ENCODE measurements at regions not wholly inside any gene's neighbourhood (a gene's known extent, or its start where the extent isn't known, plus 50 kb on each side); places are given as distances from the start of the nearest gene placed in this dataset.
"Not testable (repeated sequence)": the region's sequence is repeated elsewhere in the genome, so short reads cannot be mapped to it uniquely, and the experiment has no call there.

DNA sequence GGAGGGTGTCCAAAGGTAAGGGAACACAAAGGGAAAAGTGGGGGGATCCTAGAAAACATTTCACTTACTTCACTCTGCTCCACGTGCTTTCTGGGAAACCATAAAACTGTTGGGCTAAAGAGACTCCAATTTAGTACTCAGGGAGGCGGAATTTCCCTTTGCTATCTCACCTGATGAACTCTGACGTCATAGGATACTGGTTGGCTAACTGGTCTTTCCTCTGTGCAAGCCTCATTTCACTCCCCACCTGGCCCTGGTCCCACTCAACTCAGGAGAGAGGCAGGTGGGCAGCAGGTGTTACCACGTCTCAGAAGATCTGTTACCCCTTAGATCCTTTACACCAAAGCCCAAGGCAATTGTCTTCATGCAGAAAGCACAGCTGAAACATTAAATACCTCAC lies 51.8 kb upstream of the PMAIP1 start:
- Histone ChIP-seq H3K9me3 (no peaks in the 10 kb centered on the region), H3K36me3 (no peaks in the 10 kb centered on the region), H3K4me3 (no peak overlapping the region), H3K27me3 (no peaks in the 10 kb centered on the region), H3K4me1 (no peaks in the 10 kb centered on the region), H3K27ac (no peak overlapping the region)
- DNase-seq, result no peak
- intact Hi-C loops (cut with DNase I; ENCODE audit: low total_unique reads), result no loop called here
- TF ChIP-seq POLR2A (IDR thresholded peaks at IDR 0.05), result no peak
- TF ChIP-seq, protein P1, sequence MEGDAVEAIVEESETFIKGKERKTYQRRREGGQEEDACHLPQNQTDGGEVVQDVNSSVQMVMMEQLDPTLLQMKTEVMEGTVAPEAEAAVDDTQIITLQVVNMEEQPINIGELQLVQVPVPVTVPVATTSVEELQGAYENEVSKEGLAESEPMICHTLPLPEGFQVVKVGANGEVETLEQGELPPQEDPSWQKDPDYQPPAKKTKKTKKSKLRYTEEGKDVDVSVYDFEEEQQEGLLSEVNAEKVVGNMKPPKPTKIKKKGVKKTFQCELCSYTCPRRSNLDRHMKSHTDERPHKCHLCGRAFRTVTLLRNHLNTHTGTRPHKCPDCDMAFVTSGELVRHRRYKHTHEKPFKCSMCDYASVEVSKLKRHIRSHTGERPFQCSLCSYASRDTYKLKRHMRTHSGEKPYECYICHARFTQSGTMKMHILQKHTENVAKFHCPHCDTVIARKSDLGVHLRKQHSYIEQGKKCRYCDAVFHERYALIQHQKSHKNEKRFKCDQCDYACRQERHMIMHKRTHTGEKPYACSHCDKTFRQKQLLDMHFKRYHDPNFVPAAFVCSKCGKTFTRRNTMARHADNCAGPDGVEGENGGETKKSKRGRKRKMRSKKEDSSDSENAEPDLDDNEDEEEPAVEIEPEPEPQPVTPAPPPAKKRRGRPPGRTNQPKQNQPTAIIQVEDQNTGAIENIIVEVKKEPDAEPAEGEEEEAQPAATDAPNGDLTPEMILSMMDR (IDR thresholded peaks at IDR 0.05), result no peak

DNA sequence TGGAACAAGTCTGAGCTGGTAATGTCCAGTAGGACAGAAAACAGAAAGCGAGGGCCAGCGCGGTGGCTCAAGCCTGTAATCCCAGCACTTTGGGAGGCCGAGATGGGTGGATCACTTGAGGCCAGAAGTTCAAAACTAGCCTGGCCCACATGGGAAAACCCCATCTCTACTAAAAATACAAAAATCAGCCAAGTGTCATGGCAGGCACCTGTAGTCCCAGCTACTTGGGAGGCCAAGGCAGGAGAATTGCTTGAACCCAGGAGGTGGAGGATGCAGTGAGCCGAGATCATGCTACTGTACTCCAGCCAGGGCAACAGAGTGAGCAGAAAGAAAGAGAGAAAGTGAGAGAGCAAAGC lies 52.3 kb upstream of the PMAIP1 start:
- DNase-seq; H3K9me3 ChIP-seq; H3K4me1 ChIP-seq; H3K27ac ChIP-seq; H3K4me3 ChIP-seq; H3K36me3 ChIP-seq; intact Hi-C loops (cut with DNase I; ENCODE audit: low total_unique reads); H3K27me3 ChIP-seq: not testable (repeated sequence)

DNA sequence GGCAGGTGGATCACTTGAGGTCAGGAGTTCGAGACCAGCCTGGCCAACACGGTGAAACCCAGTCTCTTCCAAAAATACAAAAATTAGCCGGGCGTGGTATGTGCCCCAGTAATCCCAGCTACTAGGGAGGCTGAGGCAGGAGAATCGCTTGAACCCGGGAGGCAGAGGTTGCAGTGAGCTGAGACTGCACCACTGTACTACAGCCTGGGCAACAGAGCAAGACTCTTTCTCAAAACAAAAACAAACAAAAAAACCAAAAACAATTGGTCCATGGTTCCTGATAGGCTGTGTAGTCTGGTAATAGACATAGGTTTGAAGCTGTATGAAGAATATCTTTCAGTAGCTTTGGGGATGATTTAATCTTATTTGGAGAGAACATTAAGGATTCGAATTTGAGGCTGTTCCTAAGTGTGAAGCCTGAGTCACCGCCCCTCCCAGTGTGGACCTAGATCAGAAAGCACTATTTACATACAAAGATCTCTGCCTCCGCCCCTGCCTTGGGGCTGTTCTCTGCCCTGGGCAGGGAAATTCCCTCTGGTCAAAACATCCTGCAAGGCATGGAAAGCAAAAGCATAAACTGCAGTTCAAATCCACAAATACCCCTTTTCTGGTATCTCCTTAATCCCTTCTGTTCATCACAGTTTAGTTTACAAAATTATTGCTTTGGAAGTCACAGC lies 52.8 kb upstream of the PMAIP1 start:
- no peaks in the 10 kb centered on the region for H3K27me3 ChIP-seq
- DNase-seq, result no peak
- no peak overlapping the region for H3K27ac ChIP-seq
- intact Hi-C loops (cut with DNase I; ENCODE audit: low total_unique reads), result no loop called here
- no peak for TF ChIP-seq POLR2A (IDR thresholded peaks at IDR 0.05)
- TF ChIP-seq, protein P1 (IDR thresholded peaks at IDR 0.05), result no peak
- H3K4me3 ChIP-seq, result no peak overlapping the region
- H3K4me1 ChIP-seq, result no peaks in the 10 kb centered on the region
- no peaks in the 10 kb centered on the region for H3K36me3 ChIP-seq
- H3K9me3 ChIP-seq, result no peaks in the 10 kb centered on the region

DNA sequence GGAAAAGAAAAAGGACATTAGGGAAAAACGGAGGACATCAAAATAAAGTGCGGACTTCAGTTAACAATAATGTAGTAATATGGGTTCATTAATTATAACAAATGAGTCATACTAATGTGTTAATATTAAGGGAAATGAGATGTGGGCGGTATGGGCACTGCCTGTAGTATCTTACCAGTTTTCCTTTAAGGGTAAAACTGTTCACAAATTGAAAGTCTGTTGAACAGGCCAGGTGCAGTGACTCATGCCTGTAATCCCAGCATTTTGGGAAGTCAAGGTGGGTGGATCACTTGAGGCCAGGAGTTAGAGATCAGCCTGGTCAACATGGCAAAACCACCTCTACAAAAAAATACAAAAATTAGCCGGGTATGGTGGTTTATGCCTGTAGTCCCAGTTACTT lies 56.8 kb upstream of the PMAIP1 start:
- Histone ChIP-seq H3K9me3 (no peaks in the 10 kb centered on the region), H3K4me3 (no peak overlapping the region), H3K27ac (no peak overlapping the region), H3K4me1 (no peaks in the 10 kb centered on the region), H3K36me3 (no peaks in the 10 kb centered on the region), H3K27me3 (no peaks in the 10 kb centered on the region)
- TF ChIP-seq, protein P1 (IDR thresholded peaks at IDR 0.05), result no peak
- TF ChIP-seq POLR2A (IDR thresholded peaks at IDR 0.05), result no peak
- intact Hi-C loops (cut with DNase I; ENCODE audit: low total_unique reads), result no loop called here
- no peak for DNase-seq

DNA sequence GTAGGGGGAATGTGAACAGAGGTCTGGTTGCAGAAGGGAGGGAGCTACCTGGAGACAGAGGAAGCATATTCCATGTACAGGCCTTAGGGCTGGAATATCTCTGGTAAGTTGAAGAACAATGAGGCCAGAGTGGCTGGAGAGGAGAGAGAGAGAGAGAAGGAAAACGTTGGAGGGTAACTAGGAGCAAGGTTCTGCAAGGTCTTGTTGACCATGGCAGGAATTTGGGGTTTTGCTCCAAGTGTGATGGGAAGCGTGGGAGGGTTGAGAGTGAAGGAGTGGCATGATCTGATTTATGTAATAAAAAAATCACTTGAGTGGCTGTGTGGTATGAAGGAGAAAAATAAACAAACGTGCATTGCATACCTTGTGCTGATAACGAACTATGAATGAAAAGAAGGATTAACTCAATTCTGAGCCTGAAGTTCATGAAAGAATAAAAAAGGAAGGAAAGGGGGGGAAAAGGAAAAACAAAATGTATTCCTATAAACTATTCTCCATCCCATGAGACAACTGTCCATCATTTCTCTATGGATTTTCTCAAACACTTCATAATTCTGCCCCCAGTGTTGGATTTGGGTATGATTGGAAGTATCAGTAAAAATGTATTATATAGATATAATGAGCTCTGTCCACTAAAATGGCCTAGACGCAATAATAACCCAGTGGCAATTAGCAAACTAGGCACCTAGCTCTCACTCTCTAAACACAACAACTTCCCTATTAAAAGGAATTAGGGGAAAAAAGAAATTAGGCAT lies 59.7 kb upstream of the PMAIP1 start:
- H3K4me1 ChIP-seq, result no peaks in the 10 kb centered on the region
- DNase-seq, result no peak
- H3K27me3 ChIP-seq, result no peaks in the 10 kb centered on the region
- intact Hi-C loops (cut with DNase I; ENCODE audit: low total_unique reads), result no loop called here
- H3K27ac ChIP-seq, result no peak overlapping the region
- H3K4me3 ChIP-seq, result no peak overlapping the region
- no peaks in the 10 kb centered on the region for H3K9me3 ChIP-seq
- H3K36me3 ChIP-seq, result no peaks in the 10 kb centered on the region
- TF ChIP-seq, protein P1 (IDR thresholded peaks at IDR 0.05), result no peak
- TF ChIP-seq POLR2A (IDR thresholded peaks at IDR 0.05), result no peak
